ENCODE measurements at regions not wholly inside any gene's neighbourhood (a gene's known extent, or its start where the extent isn't known, plus 50 kb on each side); places are given as distances from the start of the nearest gene placed in this dataset.
"Not testable (repeated sequence)": the region's sequence is repeated elsewhere in the genome, so short reads cannot be mapped to it uniquely, and the experiment has no call there.

DNA sequence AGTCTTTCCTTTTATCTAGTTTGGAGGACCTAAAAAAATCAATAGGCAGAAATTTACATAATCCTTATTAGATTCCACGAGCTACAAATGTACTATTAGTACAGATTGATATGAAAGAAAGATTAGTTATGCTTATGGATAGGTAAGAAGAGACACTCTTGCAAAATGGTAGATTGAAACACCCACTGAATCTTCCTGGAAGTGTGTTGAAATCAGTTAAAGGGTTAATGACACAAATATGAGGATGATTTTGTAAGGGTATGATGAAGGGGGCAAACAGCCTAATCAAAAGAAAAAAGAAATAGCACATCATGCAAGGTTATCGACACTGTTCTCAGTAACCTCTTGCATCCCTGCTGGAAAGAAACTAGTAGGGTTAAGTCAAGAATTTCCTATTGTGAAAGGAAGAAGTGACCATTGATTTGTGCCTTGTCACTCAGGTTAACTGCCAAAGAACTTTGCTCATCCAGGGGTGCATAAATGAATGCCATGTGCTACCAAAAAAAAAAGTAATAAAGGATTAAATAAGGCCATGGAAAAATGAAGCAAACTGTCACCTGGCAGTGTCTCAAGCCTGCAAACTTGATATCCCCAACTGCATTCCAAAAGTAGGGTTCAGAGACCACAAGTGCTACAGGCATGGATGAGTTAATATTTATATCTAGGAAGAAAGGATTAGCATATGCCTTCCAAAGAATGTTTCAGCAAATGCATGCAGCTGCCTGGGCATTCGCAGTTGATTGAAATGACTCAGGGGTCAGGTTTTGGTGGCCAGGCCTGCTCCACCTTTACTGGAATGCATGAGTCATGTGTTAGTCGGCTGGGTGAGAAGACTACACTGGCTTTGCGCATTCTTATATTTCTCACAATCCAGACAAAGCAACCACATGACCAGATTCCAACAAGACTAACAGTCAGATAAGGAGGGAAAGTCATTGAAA lies 78.3 kb upstream of the ATXN3L start:
- in situ Hi-C loops (cut with MboI; ENCODE audit: low sequenced_read_pairs), result no loop called here

GRCh38 chrX:13396924-13397323 lies 77.1 kb upstream of the ATXN3L start:
- in situ Hi-C loops (cut with MboI; ENCODE audit: low sequenced_read_pairs), result no loop called here

DNA sequence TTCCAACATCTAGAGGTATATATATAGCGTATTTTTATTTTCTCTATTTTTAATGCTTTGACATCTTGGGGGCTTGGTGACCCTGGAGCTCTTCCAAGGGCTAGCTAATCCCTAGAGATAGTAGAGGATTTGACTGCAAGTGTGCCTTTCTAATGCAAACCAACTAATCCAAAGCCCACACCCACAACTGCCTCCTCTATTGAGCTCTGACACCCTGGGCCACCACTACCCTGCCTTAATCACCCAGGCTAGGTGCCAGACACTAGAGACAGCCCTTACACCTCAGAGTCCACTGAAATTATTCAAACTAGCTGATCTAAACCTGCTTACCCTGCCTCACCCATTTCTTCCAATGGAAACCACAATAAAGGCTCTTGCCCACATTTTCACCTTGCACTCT lies 69.6 kb upstream of the ATXN3L start:
- in situ Hi-C loops (cut with MboI; ENCODE audit: low sequenced_read_pairs), result no loop called here

DNA sequence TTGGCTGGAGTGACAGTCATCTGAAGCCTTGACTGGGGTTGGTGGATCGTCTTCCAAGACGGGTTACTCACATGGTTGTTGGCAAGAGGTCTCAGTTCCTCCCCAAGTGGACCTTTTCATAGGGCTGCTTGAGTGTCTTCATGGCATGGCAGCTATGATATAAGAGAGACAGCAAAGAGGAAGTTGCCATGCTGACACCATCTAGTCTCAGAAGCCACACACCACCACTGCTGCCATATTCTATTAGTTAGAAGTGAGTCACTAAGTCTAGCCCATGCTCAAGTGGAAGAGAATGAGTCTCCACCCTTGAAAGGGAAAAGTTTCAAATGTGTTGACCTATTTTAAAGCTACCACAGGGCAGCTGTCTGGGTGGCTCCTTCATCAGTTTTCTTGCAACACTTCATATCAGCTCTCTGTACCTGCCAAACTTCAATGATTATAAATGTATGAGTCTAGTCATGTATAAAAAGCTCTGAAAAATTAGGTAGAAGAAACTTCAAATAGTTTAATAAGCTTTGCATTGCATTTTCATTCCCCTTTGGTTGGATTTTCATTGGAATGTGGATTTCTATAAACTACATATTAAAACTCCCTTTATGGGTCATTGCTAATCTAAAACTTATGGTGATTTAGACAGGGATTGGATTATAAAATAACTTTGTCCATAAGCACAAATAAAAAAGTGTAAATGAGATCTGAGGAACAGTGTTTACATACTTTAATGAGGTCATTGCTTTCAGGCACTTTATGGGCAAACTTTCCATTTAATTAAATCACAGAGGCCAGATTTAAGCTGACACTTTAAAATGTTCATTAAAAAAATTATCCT lies 68.0 kb upstream of the ATXN3L start:
- in situ Hi-C loops (cut with MboI; ENCODE audit: low sequenced_read_pairs), result no loop called here

DNA sequence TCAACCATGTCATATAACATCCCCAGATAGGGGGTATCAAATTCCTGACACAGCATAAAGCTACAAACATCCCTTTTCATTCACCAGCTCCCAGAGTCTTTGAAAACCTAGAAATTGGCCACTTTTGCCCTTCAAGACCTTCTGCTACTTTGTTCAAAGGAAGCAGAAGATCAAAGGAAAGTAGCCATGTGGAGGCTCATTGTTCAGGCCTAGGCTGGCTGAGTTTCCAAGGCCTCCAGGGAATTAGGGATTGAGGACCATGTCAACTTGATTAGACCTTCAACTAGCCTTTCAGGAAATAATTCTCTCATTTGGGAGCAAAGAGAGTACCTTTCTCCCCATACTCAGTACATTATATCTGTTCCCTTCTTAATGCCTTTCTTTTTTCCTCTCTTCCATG lies 66.8 kb upstream of the ATXN3L start:
- in situ Hi-C loops (cut with MboI; ENCODE audit: low sequenced_read_pairs), result no loop called here

DNA sequence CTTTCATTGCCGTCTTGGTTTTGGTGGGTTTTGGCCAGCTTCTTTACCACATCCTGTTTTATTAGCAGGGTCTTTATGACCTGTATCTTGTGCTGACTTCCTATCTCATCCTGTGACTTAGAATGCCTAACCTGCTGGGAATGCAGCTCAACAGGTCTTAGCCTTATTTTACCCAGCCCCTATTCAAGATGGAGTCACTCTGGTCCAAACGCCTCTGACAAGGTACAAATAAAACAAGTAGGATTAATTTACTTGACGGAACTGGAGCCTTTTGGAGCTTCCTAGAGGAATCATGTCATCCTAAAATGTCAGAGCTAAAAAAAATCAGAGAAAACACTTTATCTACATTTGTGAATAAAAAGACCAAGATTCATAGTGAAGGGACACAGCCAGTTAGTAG lies 66.2 kb upstream of the ATXN3L start:
- in situ Hi-C loops (cut with MboI; ENCODE audit: low sequenced_read_pairs), result no loop called here

GRCh38 chrX:13383907-13384306 lies 64.1 kb upstream of the ATXN3L start:
- in situ Hi-C loops (cut with MboI; ENCODE audit: low sequenced_read_pairs), result no loop called here

DNA sequence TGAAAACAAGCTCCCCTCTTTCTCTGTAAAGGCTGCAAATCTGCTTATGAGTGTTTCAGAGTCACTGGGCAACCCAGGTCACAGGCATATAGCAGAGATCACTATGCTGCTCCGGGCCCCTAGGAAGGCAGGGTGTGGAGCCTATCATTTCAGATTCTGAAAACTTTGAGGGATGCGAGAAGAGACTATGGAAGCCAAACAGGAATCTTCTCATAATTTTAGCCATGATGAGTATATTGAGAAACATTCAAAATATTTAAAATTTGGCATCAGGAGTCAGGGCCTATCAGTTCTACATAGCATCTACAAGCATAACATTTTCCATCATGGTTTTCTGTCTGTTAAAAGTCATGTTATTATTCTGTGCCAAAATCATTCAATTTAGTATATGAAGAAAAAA lies 61.7 kb upstream of the ATXN3L start:
- in situ Hi-C loops (cut with MboI; ENCODE audit: low sequenced_read_pairs), result no loop called here

DNA sequence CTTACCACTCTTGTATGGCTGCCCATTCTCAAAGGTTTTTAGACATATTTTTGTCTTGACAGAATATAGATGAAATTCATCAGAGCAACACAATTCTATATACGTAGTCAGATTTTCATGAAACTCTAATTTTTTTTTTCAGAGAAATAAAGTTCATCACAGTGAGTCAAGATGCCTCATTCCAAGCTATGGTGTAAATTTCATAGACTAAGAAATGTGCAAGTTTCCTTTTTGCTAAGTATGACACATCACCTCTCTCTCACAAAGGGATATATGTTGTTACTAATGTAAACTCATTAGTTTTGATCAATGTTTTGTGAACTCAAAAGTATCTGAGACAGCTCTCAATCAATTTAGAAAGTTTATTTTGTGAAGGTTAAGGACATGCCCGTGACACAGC lies 60.4 kb upstream of the ATXN3L start:
- in situ Hi-C loops (cut with MboI; ENCODE audit: low sequenced_read_pairs), result no loop called here

DNA sequence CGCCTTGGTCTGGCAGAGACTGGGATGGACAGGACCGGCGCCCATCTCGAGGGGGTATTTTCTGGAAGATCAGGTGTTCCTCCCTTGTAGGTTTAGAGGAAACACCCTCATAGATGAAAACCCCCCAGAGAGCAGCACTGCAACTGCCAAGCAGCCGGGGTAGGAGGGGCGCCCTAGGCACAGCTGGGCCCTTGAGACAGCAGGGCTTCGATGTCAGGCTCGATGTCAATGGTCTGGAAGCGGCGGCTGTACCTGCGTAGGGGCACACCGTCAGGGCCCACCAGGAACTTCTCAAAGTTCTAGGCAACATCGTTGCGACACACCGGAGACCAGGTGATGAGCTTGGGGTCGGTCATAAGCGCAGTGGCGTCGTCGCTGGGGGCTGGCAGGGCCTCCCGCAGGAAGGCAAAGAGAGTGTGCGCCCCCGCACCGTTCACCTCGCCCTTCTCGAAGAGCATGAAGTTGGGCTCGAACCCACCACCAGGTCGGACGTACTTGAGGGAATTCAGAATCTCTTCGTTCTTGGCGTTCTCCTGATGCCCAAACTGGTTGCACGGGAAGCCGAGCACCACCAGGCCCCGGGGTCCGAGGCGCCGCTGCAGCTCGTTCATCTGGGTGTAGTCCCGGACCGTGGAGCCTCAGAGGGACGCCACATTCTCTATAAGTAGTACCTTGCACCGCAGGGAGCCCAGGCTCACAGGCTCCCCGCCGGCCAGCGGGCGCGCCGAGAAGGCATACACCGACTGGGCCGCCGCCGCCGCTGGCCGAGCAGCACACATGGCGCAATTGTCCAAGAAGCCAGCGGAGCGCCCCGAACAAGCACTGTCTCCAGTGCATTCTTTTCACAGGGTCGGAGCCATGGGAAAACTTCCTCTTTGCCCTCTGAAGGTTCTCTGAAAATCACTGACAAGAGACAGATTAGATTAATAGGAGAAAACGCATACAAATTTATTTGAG lies 59.0 kb upstream of the ATXN3L start:
- in situ Hi-C loops (cut with MboI; ENCODE audit: low sequenced_read_pairs), result not testable (repeated sequence)

DNA sequence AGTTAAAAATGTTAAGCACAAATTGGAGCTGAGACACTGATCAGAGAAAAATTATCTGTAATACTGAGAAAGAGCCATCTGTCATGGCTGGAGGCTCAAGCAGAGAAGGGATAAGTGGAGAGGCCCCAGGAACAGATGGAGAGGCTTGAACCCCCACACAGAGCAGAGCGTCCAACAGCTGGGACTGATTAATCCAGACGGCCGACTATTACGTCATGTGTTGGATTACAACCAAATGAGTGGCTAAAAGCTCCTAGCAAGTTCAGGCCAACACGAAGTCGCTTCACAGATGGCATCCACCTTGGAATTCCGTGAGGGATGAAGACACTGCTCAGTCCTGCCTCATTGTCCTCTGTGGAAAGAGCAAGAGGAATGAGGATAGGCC lies 57.7 kb upstream of the ATXN3L start:
- in situ Hi-C loops (cut with MboI; ENCODE audit: low sequenced_read_pairs), result no loop called here

GRCh38 chrX:13376857-13377549 lies 57.1 kb upstream of the ATXN3L start:
- in situ Hi-C loops (cut with MboI; ENCODE audit: low sequenced_read_pairs), result no loop called here

DNA sequence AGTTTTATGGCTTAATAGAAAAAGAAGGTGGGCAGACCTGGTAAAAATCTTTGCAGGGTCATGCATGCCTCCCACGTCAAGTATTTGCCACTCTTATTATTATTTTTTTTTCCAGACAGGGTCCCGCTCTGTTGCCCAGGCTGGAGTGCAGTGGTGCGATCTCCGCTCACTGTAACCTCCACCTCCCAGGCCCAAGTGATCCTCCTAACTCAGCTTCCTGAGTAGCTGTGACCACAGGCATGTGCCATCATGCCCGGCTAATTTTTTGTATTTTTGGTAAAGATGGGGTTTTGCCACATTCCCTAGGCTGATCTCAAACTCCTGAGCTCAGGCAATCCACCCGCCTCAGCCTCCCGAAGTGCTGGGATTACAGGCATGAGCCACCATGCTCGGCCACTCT lies 55.7 kb upstream of the ATXN3L start:
- in situ Hi-C loops (cut with MboI; ENCODE audit: low sequenced_read_pairs), result not testable (repeated sequence)

- in situ Hi-C loops (cut with MboI; ENCODE audit: low sequenced_read_pairs), result no loop called here
These were observed 54.5 kb upstream of the ATXN3L start for GRCh38 chrX:13374364-13374763.

DNA sequence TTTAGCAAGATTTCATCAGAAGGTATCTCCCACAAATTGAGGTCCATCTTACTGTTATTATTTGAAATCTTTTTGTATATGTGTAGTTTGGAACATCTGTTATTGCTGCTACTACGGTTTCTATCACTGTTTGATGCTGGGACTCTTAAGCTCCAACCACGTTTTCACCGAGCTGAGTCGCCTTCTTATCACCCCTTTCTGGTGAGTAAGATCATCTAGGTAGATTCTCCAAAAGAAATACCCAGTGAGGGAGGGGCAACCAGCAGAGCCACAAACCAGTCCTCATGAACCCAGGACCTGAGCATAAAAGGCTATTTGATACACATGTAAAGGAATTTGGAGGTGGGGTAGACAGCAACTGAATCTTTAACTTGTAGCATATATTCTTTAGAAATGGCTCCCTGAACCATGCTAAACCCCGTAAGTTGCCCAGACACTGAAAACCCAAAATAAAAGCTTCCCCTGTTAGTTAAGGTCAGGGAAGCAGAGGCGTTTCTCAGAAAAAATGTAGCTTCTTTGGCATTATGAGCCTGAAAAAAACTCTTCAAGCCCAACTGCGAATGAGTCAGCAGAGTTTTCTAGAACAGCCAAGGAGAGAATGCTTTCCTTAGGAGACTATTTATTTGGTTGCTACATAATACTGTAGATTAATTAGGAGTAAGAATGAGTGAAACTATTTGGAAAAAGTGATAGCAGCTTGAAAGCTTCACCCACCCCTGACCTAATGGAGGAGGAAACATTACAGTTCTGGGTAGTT lies 53.8 kb upstream of the ATXN3L start:
- in situ Hi-C loops (cut with MboI; ENCODE audit: low sequenced_read_pairs), result no loop called here

- in situ Hi-C loops (cut with MboI; ENCODE audit: low sequenced_read_pairs), result no loop called here
These were observed 53.2 kb upstream of the ATXN3L start for GRCh38 chrX:13373027-13373426.

DNA sequence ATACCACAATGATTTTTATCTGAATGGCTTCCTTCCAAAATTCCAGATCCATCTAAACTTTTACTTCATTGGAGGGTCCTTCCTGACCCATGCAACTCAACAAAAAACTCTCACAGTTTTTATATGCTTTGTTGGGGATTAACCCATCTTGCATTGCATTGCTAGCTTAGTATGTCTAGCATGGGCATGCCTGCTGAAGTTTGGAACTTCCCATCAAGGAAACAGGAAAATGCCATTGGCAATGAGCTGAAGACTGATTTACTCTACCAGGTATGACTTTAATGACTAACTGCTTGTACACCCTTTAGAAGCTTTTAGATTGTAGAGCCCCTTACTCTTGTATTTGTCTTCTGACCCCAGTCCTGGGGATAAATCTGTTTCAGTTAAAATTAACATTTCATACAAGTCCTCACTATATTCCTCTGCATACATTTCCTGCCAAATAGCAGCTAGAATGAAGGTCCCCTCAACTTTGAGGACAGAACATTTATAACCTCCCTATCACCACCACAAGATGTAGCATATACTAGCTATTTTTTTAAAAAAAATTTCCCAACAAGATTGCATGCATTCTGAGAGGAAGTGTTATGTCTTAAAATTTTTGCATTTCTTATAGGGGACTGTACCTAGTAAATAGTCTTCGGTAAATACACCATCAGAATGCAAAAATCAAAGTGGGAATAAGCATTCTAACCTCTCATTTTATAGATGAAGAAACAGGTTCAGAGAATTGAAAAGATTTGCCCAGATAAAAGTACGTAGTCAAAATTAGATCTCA lies 52.5 kb upstream of the ATXN3L start:
- in situ Hi-C loops (cut with MboI; ENCODE audit: low sequenced_read_pairs), result no loop called here

DNA sequence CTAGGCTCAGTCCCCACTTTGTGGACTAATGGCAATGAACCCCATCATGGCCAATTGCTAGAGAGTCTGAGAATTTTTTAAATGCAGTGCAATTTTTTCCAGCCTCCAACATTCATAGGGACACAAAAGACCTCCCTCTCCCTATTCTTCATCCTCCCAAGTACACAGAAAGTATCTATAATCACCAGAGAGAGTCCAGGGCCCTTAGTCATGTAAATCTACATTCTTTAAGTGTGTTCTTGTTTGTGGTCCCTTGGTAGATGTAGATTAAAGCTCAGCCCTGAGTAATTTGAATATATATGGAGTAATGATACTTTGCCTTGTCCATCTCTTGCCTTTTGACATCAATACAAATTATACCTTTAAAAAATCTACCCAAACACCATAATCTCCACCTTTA lies 51.3 kb upstream of the ATXN3L start:
- in situ Hi-C loops (cut with MboI; ENCODE audit: low sequenced_read_pairs), result no loop called here

DNA sequence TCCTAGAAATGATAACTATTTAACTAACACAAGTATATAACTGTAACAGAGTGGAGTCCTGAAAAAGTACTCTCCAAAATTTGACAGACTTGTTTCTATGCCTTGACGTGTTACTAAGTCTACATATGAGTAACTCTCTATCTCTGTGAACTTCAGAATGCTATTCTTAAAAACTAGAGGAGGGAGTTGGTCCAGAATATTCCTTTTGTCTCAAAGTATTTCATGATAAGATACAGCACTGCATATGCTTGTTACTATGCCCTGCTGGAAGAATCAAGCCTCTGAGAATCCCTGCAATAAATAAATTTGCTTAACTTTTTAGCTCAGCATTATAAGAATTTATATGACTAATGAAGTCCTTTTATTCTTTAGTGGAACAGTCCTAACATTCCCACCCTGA lies 50.9 kb upstream of the ATXN3L start:
- in situ Hi-C loops (cut with MboI; ENCODE audit: low sequenced_read_pairs), result no loop called here

All from HL-60/S4 treated with phorbol 12-myristate 13-acetate at 8.2 ng/mL for 4 days and 3 days (cell line).